ENCODE measurements at regions not wholly inside any gene's neighbourhood (a gene's known extent, or its start where the extent isn't known, plus 50 kb on each side); places are given as distances from the start of the nearest gene placed in this dataset.
A peak's percentile ranks its signal among the peaks of the same experiment; 100 is the strongest.

GRCh38 chr18:46352520-46353250, 248.5 kb downstream of the HAUS1 start:
- DNase-seq = no peak

GRCh38 chr18:46353460-46353859, 249.3 kb downstream of the HAUS1 start:
- DNase-seq = no peak

GRCh38 chr18:46356278-46357033, 252.3 kb downstream of the HAUS1 start:
- no peak for DNase-seq

- DNase-seq = no peak
These were observed 256.0 kb downstream of the HAUS1 start for GRCh38 chr18:46360102-46360699.

GRCh38 chr18:46360866-46361265, 256.7 kb downstream of the HAUS1 start:
- no peak for DNase-seq

- DNase-seq = no peak
These were observed 258.3 kb downstream of the HAUS1 start for GRCh38 chr18:46362533-46362932.

GRCh38 chr18:46364048-46364447, 259.9 kb downstream of the HAUS1 start:
- no peak for DNase-seq

- no peak for DNase-seq
These were observed 262.0 kb downstream of the HAUS1 start for GRCh38 chr18:46366201-46366600.

- no peak for DNase-seq
These were observed 262.7 kb downstream of the HAUS1 start for GRCh38 chr18:46366751-46367376.

- DNase-seq = no peak
These were observed 265.1 kb downstream of the HAUS1 start for GRCh38 chr18:46369323-46369722.

GRCh38 chr18:46370898-46371297, 266.7 kb downstream of the HAUS1 start:
- no peak for DNase-seq

- DNase-seq = peak; percentile 63 to 66
These were observed 268.5 kb downstream of the HAUS1 start for GRCh38 chr18:46372670-46373069.

- DNase-seq = no peak
These were observed 268.9 kb downstream of the HAUS1 start for GRCh38 chr18:46373131-46373530.

- DNase-seq = no peak
These were observed 269.6 kb downstream of the HAUS1 start for GRCh38 chr18:46373791-46374190.

GRCh38 chr18:46374850-46375249, 270.7 kb downstream of the HAUS1 start:
- no peak for DNase-seq

GRCh38 chr18:46377557-46377956, 273.4 kb downstream of the HAUS1 start:
- DNase-seq = no peak

- DNase-seq = no peak
These were observed 274.1 kb downstream of the HAUS1 start for GRCh38 chr18:46378126-46378863.

GRCh38 chr18:46378864-46379207, 274.7 kb downstream of the HAUS1 start:
- no peak for DNase-seq

GRCh38 chr18:46379323-46379950, 275.3 kb downstream of the HAUS1 start:
- DNase-seq = peak in 1 of 2 experiments; percentile 12

- DNase-seq = no peak
These were observed 271.9 kb downstream of the LOXHD1 start for GRCh38 chr18:46385124-46385523.

GRCh38 chr18:46386788-46387187, 270.2 kb downstream of the LOXHD1 start:
- DNase-seq = no peak

- DNase-seq = no peak
These were observed 269.4 kb downstream of the LOXHD1 start for GRCh38 chr18:46387441-46388131.

All from Kasumi-1 (cell line).